Natural killer cell (primary cell): ENCODE measurements at regions not wholly inside any gene's neighbourhood (a gene's known extent, or its start where the extent isn't known, plus 50 kb on each side); places are given as distances from the start of the nearest gene placed in this dataset.

ENCODE experiments used
- ATAC-seq, 3 donors: fragments of 150-1000 bp in 2 of 3; fragments of 200-7000 bp in 1 of 3; cut with Tn5 transposase; 1 replicate in 1 of 3; 2 replicates in 2 of 3; pipeline ENCODE4 v1.10.0; 2021; ENCODE audit warnings: mild to moderate bottlenecking in 2 of 3, moderate library complexity in 2 of 3
- DNase-seq, 2 donors: peaks; one replicate each; pipeline versions ENCODE4 v3.0.0 to v3.0.0-alpha.2; 2013 to 2021; ENCODE audit warnings: mixed read lengths in 1 of 2
- H3K27ac ChIP-seq: one replicate; pipeline ENCODE4 v1.5.1; 2013; ENCODE audit warnings: mild to moderate bottlenecking, low read length
- H3K27me3 ChIP-seq: one replicate; pipeline ENCODE4 v1.6.1; 2013; ENCODE audit warnings: low read length; ENCODE audit not compliant: control insufficient read depth, insufficient read depth
- H3K36me3 ChIP-seq: one replicate; pipeline ENCODE4 v1.6.1; 2013; ENCODE audit warnings: low read length; ENCODE audit not compliant: control insufficient read depth, insufficient read depth
- H3K4me1 ChIP-seq: one replicate; pipeline ENCODE4 v1.6.1; 2013; ENCODE audit warnings: low read length; ENCODE audit not compliant: control insufficient read depth, insufficient read depth
- H3K4me3 ChIP-seq: one replicate; pipeline ENCODE4 v1.5.1; 2013; ENCODE audit warnings: low read length
- H3K9me3 ChIP-seq: one replicate; pipeline ENCODE4 v1.6.1; 2013; ENCODE audit warnings: low read length; ENCODE audit not compliant: control insufficient read depth, insufficient read depth
- H3K27ac Mint-ChIP-seq, 2 donors: one replicate each; pipeline ENCODE4 v1.8.0; 2022; ENCODE audit warnings: mild to moderate bottlenecking in 2 of 2, mixed read lengths in 2 of 2, moderate library complexity in 1 of 2
- H3K27me3 Mint-ChIP-seq, 2 donors: one replicate each; pipeline ENCODE4 v1.8.0; 2022; ENCODE audit warnings: low read depth in 2 of 2, mixed read lengths in 2 of 2
- H3K36me3 Mint-ChIP-seq: one replicate; pipeline ENCODE4 v1.8.0; 2022; ENCODE audit warnings: mixed read lengths
- H3K4me1 Mint-ChIP-seq, 2 donors: one replicate each; pipeline ENCODE4 v1.8.0; 2022; ENCODE audit warnings: mixed read lengths in 2 of 2
- H3K4me3 Mint-ChIP-seq: one replicate; pipeline ENCODE4 v1.8.0; 2022; ENCODE audit warnings: mild to moderate bottlenecking, moderate library complexity, mixed read lengths
- H3K9me3 Mint-ChIP-seq, 2 donors: one replicate each; pipeline ENCODE4 v1.8.0; 2022; ENCODE audit warnings: mixed read lengths in 2 of 2
- WGBS: methylation state at CpG from one replicate; pipeline ENCODE4 v1.1.7; 2013; ENCODE audit warnings: missing lambda C conversion rate; ENCODE audit not compliant: insufficient coverage; 5-methylcytosine and 5-hydroxymethylcytosine counted together
- intact Hi-C: fragments of 100-400 bp; cut with micrococcal nuclease; formaldehyde crosslinking; loops from one replicate; pipeline ENCODE4 v1.14.2; 2022
- TF ChIP-seq, protein P1 (sequence below): fragments of 200-600 bp; IDR thresholded peaks from one replicate; pipeline ENCODE4 v1.8.0; 2022; ENCODE audit warnings: antibody characterized with exemption

DNA sequence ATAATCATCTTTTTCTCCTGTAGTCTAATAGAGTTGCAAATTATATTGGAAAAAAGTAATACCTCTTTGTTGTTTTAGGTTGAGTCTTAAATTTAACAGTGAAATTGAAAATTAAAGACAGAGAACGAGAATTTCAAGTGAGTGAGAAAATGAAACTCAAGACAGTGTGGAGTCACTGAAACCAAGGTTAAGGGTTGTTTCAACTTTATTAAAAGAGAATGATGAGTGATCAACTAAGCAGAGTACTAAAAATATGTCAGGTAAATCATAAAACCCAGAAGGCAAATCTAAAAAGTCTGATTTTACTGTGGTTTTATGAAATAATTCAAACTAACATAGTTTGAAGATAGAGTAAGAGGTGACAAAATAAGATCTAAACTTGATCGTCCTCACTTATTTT lies 782.5 kb upstream of the SEMA6D start:
- intact Hi-C loops = no loop called here
- DNase-seq (no peak), ATAC-seq (no peak)
- H3K27ac Mint-ChIP-seq = no peak overlapping the region
- H3K27me3 Mint-ChIP-seq = no peaks in the 10 kb centered on the region
- H3K4me3 Mint-ChIP-seq = no peak overlapping the region
- H3K4me1 ChIP-seq = no peaks in the 10 kb centered on the region
- H3K9me3 Mint-ChIP-seq = peaks cover 13 to 20% of the 10 kb centered on the region in 2 donors
- TF ChIP-seq, protein P1, sequence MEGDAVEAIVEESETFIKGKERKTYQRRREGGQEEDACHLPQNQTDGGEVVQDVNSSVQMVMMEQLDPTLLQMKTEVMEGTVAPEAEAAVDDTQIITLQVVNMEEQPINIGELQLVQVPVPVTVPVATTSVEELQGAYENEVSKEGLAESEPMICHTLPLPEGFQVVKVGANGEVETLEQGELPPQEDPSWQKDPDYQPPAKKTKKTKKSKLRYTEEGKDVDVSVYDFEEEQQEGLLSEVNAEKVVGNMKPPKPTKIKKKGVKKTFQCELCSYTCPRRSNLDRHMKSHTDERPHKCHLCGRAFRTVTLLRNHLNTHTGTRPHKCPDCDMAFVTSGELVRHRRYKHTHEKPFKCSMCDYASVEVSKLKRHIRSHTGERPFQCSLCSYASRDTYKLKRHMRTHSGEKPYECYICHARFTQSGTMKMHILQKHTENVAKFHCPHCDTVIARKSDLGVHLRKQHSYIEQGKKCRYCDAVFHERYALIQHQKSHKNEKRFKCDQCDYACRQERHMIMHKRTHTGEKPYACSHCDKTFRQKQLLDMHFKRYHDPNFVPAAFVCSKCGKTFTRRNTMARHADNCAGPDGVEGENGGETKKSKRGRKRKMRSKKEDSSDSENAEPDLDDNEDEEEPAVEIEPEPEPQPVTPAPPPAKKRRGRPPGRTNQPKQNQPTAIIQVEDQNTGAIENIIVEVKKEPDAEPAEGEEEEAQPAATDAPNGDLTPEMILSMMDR = no peak
- H3K4me3 ChIP-seq = no peak overlapping the region
- no peaks in the 10 kb centered on the region for H3K36me3 ChIP-seq
- peaks cover 5% of the 10 kb centered on the region for H3K36me3 Mint-ChIP-seq
- no peaks in the 10 kb centered on the region for H3K4me1 Mint-ChIP-seq
- no peak overlapping the region for H3K27ac ChIP-seq
- no peaks in the 10 kb centered on the region for H3K27me3 ChIP-seq
- WGBS = 88% methylated on average over 1 of the region's 2 CpGs
- no peaks in the 10 kb centered on the region for H3K9me3 ChIP-seq

- H3K27me3 ChIP-seq = no peaks in the 10 kb centered on the region
- intact Hi-C loops = no loop called here
- H3K27ac ChIP-seq = no peak overlapping the region
- Mint-ChIP-seq H3K4me3 (no peak overlapping the region), H3K4me1 (no peaks in the 10 kb centered on the region), H3K27ac (no peak overlapping the region), H3K9me3 (peaks cover 15 to 16% of the 10 kb centered on the region in 2 donors), H3K36me3 (no peaks in the 10 kb centered on the region), H3K27me3 (no peaks in the 10 kb centered on the region)
- no peak overlapping the region for H3K4me3 ChIP-seq
- H3K9me3 ChIP-seq = no peaks in the 10 kb centered on the region
- WGBS = 42% methylated on average over 1 of the region's 1 CpG
- TF ChIP-seq, protein P1 = no peak
- no peaks in the 10 kb centered on the region for H3K36me3 ChIP-seq
- no peak for DNase-seq
- ATAC-seq = no peak
- H3K4me1 ChIP-seq = no peaks in the 10 kb centered on the region
These were observed 779.1 kb upstream of the SEMA6D start for GRCh38 chr15:46938169-46938568.

DNA sequence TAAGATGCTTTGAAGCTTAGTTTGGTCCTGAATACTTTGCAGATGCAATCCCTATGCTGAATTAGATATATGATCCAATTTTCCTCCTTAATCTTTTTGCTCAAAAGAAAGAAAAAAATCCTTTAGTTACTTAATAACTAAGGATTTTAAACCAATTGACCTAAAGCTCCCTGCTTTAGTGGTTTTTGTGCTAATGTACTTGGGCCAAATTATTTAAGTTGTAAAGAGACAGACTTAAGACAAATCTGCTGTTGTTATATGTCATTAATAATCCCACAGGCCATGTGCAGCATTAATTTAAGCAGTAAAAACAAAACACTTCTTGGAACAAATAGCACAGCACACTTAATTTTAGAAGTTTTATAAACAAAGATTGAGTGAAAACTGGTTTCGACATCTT lies 776.1 kb upstream of the SEMA6D start:
- H3K27me3 Mint-ChIP-seq = no peaks in the 10 kb centered on the region

DNA sequence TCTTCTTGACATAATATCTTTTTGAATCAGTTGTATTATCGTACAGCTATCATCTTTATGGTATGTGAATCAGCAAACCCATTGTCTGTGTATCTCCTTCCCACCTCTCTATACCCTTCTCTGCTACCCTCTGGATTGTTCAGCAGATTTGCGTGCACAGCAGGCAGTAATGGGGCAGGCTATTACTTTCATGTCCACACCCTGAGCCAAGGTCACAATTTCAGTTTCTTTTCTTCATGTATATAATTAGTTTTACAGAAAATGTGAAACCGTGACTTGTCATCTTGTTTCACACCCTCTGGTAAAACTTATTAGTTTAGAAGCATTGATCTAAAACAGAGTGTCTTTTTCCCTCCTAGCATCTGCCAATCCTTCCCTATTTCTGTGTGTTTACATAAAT lies 770.4 kb upstream of the SEMA6D start:
- no peak overlapping the region for H3K27ac Mint-ChIP-seq
- no peaks in the 10 kb centered on the region for H3K9me3 ChIP-seq
- H3K27me3 Mint-ChIP-seq = no peaks in the 10 kb centered on the region
- H3K27ac ChIP-seq = no peak overlapping the region
- ATAC-seq = no peak
- no peaks in the 10 kb centered on the region for H3K4me1 Mint-ChIP-seq
- intact Hi-C loops = no loop called here
- no peaks in the 10 kb centered on the region for H3K4me1 ChIP-seq
- H3K36me3 Mint-ChIP-seq = peaks cover 17% of the 10 kb centered on the region
- no peaks in the 10 kb centered on the region for H3K36me3 ChIP-seq
- H3K4me3 ChIP-seq = no peak overlapping the region
- H3K4me3 Mint-ChIP-seq = no peak overlapping the region
- TF ChIP-seq, protein P1 = no peak
- peaks cover 9 to 19% of the 10 kb centered on the region in 2 donors for H3K9me3 Mint-ChIP-seq
- DNase-seq = no peak
- no peaks in the 10 kb centered on the region for H3K27me3 ChIP-seq
- 92% methylated on average over 1 of the region's 3 CpGs for WGBS

More for the DNA sequence above, 776.1 kb upstream of the SEMA6D start:
- intact Hi-C loops = no loop called here
- 88% methylated on average over 1 of the region's 1 CpG for WGBS
- Histone ChIP-seq H3K4me3 (no peak overlapping the region), H3K36me3 (no peaks in the 10 kb centered on the region), H3K9me3 (no peaks in the 10 kb centered on the region), H3K27ac (no peak overlapping the region), H3K4me1 (no peaks in the 10 kb centered on the region), H3K27me3 (no peaks in the 10 kb centered on the region)
- H3K4me3 Mint-ChIP-seq = no peak overlapping the region
- H3K9me3 Mint-ChIP-seq = peaks cover 14 to 17% of the 10 kb centered on the region in 2 donors
- TF ChIP-seq, protein P1 = no peak
- H3K36me3 Mint-ChIP-seq = no peaks in the 10 kb centered on the region
- H3K4me1 Mint-ChIP-seq = no peaks in the 10 kb centered on the region
- no peak overlapping the region for H3K27ac Mint-ChIP-seq
- DNase-seq = no peak
- ATAC-seq = no peak
